ENCODE measurements at regions not wholly inside any gene's neighbourhood (a gene's known extent, or its start where the extent isn't known, plus 50 kb on each side); places are given as distances from the start of the nearest gene placed in this dataset.

DNA sequence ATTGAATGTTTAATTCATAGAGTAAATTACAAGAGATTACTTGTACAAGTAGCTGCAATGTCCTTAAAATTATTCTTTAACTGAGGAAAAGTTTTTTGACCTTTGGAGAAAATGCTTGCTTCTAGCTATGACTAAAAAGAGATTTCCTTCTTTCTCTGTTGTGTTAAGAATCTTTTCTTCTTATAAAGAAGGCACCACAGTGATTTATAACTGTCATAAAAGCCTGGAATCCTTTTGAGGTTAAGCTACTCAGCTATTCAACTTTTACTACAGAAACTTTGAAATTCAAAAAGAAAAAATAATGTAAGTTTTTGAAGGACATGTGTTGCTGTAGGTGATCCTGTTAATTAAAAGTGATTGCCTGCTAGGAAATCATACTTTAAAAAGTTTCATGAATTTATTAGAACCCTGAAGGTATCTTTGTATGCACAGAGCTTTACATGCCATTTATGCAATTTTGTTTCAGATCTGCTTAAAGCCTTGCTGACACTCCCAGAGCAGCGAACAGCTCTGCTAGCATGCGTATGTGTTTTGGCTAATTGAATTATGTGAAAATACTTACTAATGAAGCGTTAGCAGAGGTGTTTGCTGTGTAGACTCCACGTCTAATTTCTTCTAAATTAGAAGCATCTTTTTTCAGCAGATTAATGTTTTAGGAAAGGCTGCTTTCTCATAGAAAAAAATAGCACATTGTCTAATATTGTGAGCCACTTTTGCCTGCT is 94.7 kb upstream of the SMYD2 start:
- Histone ChIP-seq H3K4me1 (ENCODE audit: control insufficient read depth, low read depth, low read length) (peaks cover 16% of the 10 kb centered on the region), H3K27ac (ENCODE audit: low read length) (no peak overlapping the region), H3K27me3 (ENCODE audit: control insufficient read depth, insufficient read depth, low read length) (peaks cover 49% of the 10 kb centered on the region), H3K9ac (ENCODE audit: low read length) (no peak overlapping the region), H3K36me3 (ENCODE audit: control insufficient read depth, low read depth, low read length) (no peaks in the 10 kb centered on the region), H3K9me3 (ENCODE audit: control insufficient read depth, low read depth, low read length) (no peaks in the 10 kb centered on the region), H3K4me3 (ENCODE audit: low read length) (no peak overlapping the region)

DNA sequence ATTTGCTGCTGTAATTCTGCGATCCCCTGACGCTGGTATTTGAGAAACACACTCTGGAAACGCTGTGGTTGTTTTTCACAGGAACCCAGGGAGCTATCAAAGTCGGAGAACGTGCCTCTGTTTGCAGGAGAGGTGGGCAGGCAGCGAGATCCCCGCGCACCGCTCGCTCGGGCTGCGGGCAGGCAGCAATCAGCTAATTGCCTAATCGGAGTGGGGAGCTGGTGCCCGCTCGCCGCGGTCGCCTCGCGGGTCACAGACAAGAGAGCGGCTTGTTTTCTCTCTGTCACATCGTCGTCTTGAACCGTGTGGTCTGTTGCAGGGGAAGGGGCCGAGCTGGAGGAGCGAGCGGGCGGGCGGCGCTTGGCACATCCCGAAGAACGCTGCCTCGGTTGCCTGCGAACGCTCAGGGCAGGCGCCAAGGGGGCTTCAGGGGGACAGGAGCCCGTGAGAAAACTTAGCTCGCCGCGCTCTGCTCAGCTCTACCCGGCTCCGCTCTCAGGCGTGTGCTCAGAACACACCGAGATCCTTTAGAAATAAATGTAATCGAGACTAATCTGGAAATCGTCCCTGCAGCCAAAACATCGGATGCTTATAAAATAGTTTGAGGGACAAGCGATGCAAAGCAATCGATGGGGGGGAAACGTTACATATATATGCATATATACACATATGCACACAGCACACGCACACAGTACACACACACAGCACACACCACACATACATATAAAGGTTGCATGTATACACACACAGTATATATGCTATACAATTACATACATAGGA is 93.6 kb upstream of the SMYD2 start:
- H3K4me3 ChIP-seq (ENCODE audit: low read length): peak overlapping the region; percentile 60
- peaks cover 49% of the 10 kb centered on the region for H3K27me3 ChIP-seq (ENCODE audit: control insufficient read depth, insufficient read depth, low read length)
- no peak overlapping the region for H3K9ac ChIP-seq (ENCODE audit: low read length)

DNA sequence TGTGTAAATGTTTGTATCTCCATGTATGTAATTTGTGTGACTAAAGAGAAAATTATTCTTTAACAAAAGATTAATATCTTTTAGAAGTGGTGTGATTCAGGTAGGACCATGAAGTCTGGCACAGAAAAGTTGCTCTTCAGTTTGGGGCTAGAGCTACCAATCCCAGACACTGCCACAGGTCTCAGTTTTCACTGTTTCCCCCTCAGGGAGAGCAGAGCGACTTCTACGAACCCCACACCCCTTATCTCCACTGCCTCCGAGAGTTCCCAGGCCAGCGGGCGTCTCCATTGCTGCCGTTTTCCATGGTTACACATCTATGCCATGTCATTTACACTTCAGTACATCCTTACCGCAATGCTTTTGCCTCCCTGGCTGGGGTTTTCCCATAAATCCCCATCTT is 93.0 kb upstream of the SMYD2 start:
- H3K27ac ChIP-seq (ENCODE audit: low read length): no peak overlapping the region
- H3K27me3 ChIP-seq (ENCODE audit: control insufficient read depth, insufficient read depth, low read length): peaks cover 49% of the 10 kb centered on the region

More for the DNA sequence above, 93.6 kb upstream of the SMYD2 start:
- no peak overlapping the region for H3K27ac ChIP-seq (ENCODE audit: low read length)
- peaks cover 16% of the 10 kb centered on the region for H3K4me1 ChIP-seq (ENCODE audit: control insufficient read depth, low read depth, low read length)
- H3K9me3 ChIP-seq (ENCODE audit: control insufficient read depth, low read depth, low read length): no peaks in the 10 kb centered on the region
- H3K36me3 ChIP-seq (ENCODE audit: control insufficient read depth, low read depth, low read length): no peaks in the 10 kb centered on the region

DNA sequence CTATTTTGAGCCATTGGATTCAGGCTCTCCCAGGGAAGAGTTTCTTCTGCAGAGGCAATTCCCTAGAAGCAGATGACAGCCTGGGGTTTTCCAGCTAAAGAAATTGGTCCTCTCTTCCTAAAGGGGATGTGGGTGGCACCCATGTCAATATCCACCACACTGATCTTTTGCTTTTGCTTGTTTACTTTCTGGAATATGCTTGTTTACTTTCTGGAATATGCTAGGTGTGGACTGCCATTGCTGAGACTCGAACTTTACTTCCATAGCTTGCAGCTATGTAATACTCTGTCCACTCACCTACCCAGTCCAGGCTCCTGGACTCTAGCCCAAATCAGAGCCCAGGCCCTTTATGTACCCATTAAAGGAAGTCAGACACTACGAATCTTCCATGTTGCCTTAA is 92.1 kb upstream of the SMYD2 start:
- Histone ChIP-seq H3K4me1 (ENCODE audit: control insufficient read depth, low read depth, low read length) (peaks cover 28% of the 10 kb centered on the region), H3K36me3 (ENCODE audit: control insufficient read depth, low read depth, low read length) (no peaks in the 10 kb centered on the region), H3K27ac (ENCODE audit: low read length) (no peak overlapping the region), H3K4me3 (ENCODE audit: low read length) (no peak overlapping the region), H3K27me3 (ENCODE audit: control insufficient read depth, insufficient read depth, low read length) (peaks cover 50% of the 10 kb centered on the region), H3K9ac (ENCODE audit: low read length) (no peak overlapping the region), H3K9me3 (ENCODE audit: control insufficient read depth, low read depth, low read length) (no peaks in the 10 kb centered on the region)

More for the DNA sequence above, 93.0 kb upstream of the SMYD2 start:
- Histone ChIP-seq H3K9ac (ENCODE audit: low read length) (no peak overlapping the region), H3K4me1 (ENCODE audit: control insufficient read depth, low read depth, low read length) (peaks cover 21% of the 10 kb centered on the region), H3K4me3 (ENCODE audit: low read length) (peak overlapping the region; percentile 60), H3K9me3 (ENCODE audit: control insufficient read depth, low read depth, low read length) (no peaks in the 10 kb centered on the region), H3K36me3 (ENCODE audit: control insufficient read depth, low read depth, low read length) (no peaks in the 10 kb centered on the region)

DNA sequence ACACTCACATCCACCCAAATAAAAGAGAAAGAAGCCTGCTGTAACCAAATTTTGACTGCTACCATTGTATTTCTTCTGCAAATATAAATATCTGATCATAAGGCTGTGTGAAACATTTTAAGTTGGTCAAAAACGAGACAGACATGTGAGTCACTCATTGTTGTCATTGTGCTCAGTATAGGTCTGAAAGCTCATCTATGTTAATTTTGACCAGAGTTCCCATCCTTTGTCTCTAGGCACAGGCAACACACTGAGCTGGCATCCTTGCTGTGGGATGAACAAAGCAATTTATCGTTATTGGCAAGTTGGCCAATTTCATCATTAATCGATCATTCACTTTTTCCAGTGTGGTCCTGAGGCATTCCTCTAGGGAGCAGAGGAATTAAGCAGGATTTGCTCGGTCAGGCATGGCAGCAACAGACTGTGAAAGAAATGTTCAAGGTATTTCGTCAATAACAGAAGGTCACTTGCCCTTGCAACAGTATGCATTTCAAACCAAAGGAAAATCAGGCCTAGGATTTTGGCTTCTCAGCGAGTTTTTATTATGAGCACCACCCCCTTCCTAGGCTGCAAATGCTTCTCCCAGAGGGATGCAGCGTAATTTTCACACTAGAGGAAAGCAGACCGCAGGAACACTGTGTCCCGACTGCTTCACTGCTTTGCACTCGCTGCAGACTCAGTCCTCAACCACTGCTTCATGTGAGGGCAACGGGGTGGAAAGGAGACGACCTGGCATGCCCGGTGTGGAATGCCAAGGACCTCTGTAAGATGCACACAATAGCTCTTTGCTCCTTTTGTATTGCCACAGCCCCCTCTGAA is 87.9 kb upstream of the SMYD2 start:
- H3K9me3 ChIP-seq (ENCODE audit: control insufficient read depth, low read depth, low read length): no peaks in the 10 kb centered on the region
- peaks cover 14% of the 10 kb centered on the region for H3K4me1 ChIP-seq (ENCODE audit: control insufficient read depth, low read depth, low read length)
- peaks cover 20% of the 10 kb centered on the region for H3K27me3 ChIP-seq (ENCODE audit: control insufficient read depth, insufficient read depth, low read length)
- H3K27ac ChIP-seq (ENCODE audit: low read length): no peak overlapping the region
- H3K4me3 ChIP-seq (ENCODE audit: low read length): no peak overlapping the region
- no peak overlapping the region for H3K9ac ChIP-seq (ENCODE audit: low read length)
- H3K36me3 ChIP-seq (ENCODE audit: control insufficient read depth, low read depth, low read length): no peaks in the 10 kb centered on the region

DNA sequence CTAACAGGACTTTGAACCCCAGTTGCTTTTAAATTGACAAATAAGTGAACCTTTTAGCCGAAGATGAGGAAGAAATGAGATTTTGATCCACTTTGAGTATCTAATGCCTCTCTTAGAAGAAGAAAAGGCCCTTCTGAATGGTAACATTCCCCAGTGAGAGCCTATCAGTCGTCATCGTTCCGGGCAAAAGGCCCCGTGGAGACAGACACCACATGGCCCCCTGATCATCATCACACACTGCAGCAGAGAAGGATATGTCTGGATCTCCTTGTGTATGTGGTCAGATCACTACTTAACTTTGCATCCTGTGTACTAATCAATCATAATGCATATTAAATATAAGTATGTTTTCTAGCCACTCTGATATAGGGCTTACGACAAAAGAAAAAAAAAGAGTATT is 87.3 kb upstream of the SMYD2 start:
- Histone ChIP-seq H3K4me3 (ENCODE audit: low read length) (no peak overlapping the region), H3K9ac (ENCODE audit: low read length) (no peak overlapping the region), H3K9me3 (ENCODE audit: control insufficient read depth, low read depth, low read length) (no peaks in the 10 kb centered on the region), H3K27ac (ENCODE audit: low read length) (no peak overlapping the region), H3K36me3 (ENCODE audit: control insufficient read depth, low read depth, low read length) (no peaks in the 10 kb centered on the region), H3K4me1 (ENCODE audit: control insufficient read depth, low read depth, low read length) (peaks cover 12% of the 10 kb centered on the region), H3K27me3 (ENCODE audit: control insufficient read depth, insufficient read depth, low read length) (peaks cover 13% of the 10 kb centered on the region)

DNA sequence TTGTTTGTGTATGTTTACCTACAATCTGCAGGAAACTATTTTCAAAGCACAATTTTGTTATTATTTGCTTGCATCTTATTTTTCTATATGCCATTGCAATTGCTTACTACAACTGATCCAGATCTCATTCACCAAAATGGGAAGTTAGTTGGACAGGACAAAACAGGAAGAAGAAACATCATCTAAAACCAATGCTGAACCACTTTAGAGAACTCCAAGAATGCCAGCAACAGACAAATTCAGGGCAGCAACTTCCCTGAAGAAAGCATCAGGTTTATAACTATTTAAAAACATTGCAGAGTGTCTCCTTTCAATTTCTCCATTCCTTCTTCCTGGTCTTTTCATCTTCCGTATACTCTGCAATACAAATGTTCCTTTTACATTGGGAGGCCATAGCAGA is 82.4 kb upstream of the SMYD2 start:
- H3K27me3 ChIP-seq (ENCODE audit: control insufficient read depth, insufficient read depth, low read length): peaks cover 5% of the 10 kb centered on the region
- no peaks in the 10 kb centered on the region for H3K36me3 ChIP-seq (ENCODE audit: control insufficient read depth, low read depth, low read length)

DNA sequence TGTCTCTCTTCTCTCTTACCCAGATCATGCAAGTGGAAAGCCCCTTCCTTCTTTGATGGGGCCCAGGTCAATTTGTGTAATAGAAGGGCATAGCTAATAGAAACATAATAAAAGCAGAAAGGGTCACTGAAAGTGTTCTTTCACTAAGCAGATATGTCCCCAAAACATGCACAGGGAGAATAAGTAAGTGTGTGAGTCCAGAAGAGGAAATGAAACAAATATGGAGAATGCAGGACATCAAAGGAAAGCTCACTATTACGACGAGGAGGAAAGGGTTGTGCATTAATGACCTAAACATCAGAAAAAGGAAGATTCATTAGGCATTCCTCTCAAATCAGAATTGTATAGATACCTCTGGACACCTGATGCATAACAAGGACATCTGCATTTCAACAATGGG is 81.4 kb upstream of the SMYD2 start:
- H3K9me3 ChIP-seq (ENCODE audit: control insufficient read depth, low read depth, low read length): no peaks in the 10 kb centered on the region
- no peaks in the 10 kb centered on the region for H3K27me3 ChIP-seq (ENCODE audit: control insufficient read depth, insufficient read depth, low read length)
- no peaks in the 10 kb centered on the region for H3K36me3 ChIP-seq (ENCODE audit: control insufficient read depth, low read depth, low read length)
- H3K27ac ChIP-seq (ENCODE audit: low read length): no peak overlapping the region
- H3K4me1 ChIP-seq (ENCODE audit: control insufficient read depth, low read depth, low read length): no peaks in the 10 kb centered on the region
- no peak overlapping the region for H3K9ac ChIP-seq (ENCODE audit: low read length)
- no peak overlapping the region for H3K4me3 ChIP-seq (ENCODE audit: low read length)

More for the DNA sequence above, 82.4 kb upstream of the SMYD2 start:
- Histone ChIP-seq H3K4me3 (ENCODE audit: low read length) (no peak overlapping the region), H3K27ac (ENCODE audit: low read length) (no peak overlapping the region), H3K4me1 (ENCODE audit: control insufficient read depth, low read depth, low read length) (peaks cover 1% of the 10 kb centered on the region), H3K9me3 (ENCODE audit: control insufficient read depth, low read depth, low read length) (no peaks in the 10 kb centered on the region), H3K9ac (ENCODE audit: low read length) (no peak overlapping the region)

DNA sequence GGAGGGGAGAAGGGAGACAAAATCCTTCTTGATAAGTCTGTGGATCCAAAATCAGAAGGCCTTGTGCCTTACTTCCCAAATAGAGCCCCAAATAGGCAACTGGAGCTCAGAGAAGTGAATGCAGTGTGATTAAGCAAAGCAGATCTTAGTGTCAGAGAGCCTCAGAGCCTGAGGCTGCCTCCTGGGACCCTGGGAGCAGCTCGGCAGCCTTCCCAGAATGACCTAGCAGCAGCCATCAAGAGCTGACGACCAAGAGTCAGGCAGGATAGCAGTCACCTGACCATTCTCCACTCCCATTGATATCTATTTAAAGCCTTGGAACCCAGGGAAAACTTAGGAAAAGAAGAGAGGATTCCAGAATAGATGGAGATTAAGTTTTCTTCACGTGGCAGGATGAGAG is 78.0 kb upstream of the SMYD2 start:
- no peaks in the 10 kb centered on the region for H3K27me3 ChIP-seq (ENCODE audit: control insufficient read depth, insufficient read depth, low read length)
- peaks cover 9% of the 10 kb centered on the region for H3K4me1 ChIP-seq (ENCODE audit: control insufficient read depth, low read depth, low read length)
- no peaks in the 10 kb centered on the region for H3K9me3 ChIP-seq (ENCODE audit: control insufficient read depth, low read depth, low read length)
- H3K4me3 ChIP-seq (ENCODE audit: low read length): no peak overlapping the region
- no peaks in the 10 kb centered on the region for H3K36me3 ChIP-seq (ENCODE audit: control insufficient read depth, low read depth, low read length)
- no peak overlapping the region for H3K27ac ChIP-seq (ENCODE audit: low read length)
- no peak overlapping the region for H3K9ac ChIP-seq (ENCODE audit: low read length)

DNA sequence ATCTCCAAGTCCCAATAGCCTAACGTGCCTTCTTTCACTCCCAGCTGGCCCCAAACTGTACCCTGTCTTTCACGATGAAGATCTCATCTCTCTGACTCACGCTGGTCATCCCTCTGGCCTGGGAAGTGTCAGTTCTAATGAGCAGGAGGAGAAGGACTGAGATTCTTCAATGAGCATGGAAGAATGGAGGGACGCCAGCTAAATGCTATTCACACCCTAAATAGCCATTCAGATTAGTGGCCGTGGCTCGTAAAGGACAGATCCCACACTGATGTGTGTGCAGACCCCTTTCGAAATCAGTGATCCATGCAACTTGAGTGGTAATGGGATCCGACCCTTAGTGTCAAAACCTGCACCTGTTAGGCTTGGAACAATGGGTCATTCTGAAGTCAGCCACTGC is 75.9 kb upstream of the SMYD2 start:
- H3K4me3 ChIP-seq (ENCODE audit: low read length): no peak overlapping the region
- no peak overlapping the region for H3K27ac ChIP-seq (ENCODE audit: low read length)
- no peaks in the 10 kb centered on the region for H3K36me3 ChIP-seq (ENCODE audit: control insufficient read depth, low read depth, low read length)
- H3K9me3 ChIP-seq (ENCODE audit: control insufficient read depth, low read depth, low read length): no peaks in the 10 kb centered on the region
- H3K9ac ChIP-seq (ENCODE audit: low read length): no peak overlapping the region
- peaks cover 20% of the 10 kb centered on the region for H3K4me1 ChIP-seq (ENCODE audit: control insufficient read depth, low read depth, low read length)
- H3K27me3 ChIP-seq (ENCODE audit: control insufficient read depth, insufficient read depth, low read length): no peaks in the 10 kb centered on the region

DNA sequence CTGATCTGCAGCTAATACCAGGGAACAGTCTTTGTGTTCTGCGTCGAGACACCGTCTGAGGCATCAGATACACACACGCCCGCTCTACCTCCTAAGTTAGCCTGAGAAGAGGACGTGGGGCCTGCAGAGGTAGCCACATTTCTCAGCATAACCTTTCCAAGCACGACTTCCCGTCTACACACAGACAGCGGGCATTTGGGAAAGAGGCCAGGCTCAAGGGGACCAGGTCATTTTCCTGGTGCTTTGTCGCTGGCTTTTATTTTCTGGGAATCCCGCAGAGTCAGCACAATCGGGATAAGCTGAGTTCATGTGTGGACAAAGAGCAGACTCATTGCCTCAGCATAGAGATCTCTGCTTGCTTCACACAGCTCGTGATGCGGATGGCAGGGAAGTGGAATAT is 72.5 kb upstream of the SMYD2 start:
- no peaks in the 10 kb centered on the region for H3K27me3 ChIP-seq (ENCODE audit: control insufficient read depth, insufficient read depth, low read length)

More for the DNA sequence above, 72.5 kb upstream of the SMYD2 start:
- H3K27ac ChIP-seq (ENCODE audit: low read length): no peak overlapping the region
- no peaks in the 10 kb centered on the region for H3K9me3 ChIP-seq (ENCODE audit: control insufficient read depth, low read depth, low read length)
- H3K9ac ChIP-seq (ENCODE audit: low read length): no peak overlapping the region
- no peak overlapping the region for H3K4me3 ChIP-seq (ENCODE audit: low read length)
- H3K4me1 ChIP-seq (ENCODE audit: control insufficient read depth, low read depth, low read length): peaks cover 20% of the 10 kb centered on the region
- H3K36me3 ChIP-seq (ENCODE audit: control insufficient read depth, low read depth, low read length): no peaks in the 10 kb centered on the region
